GM18858 (cell line): ENCODE measurements at regions not wholly inside any gene's neighbourhood (a gene's known extent, or its start where the extent isn't known, plus 50 kb on each side); places are given as distances from the start of the nearest gene placed in this dataset.

Source experiments
- ATAC-seq: cut with Tn5 transposase; IDR thresholded peaks from one replicate; pipeline ENCODE4 v1.9.1; 2021; ENCODE audit not compliant: unreplicated experiment

DNA sequence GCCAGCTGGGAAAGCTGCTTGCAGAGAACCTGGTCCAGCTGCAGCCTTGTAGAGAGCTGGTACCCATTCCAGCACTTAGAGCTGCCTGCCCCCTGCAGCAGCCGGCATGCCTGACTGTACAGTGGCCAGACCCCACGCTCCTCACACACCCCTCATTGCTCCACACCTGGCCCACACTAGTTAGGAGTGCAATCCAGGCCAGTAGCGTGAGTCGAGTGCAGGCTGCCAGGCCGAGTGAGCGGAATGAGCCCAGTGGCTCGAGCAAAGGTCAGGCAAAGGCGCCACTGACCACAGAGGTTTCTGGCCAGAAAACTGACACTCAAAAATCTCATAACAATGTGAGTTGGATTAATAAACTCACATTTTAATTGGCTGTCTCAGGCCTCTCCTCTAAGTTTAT is 921.7 kb upstream of the KCND2 start:
- ATAC-seq = no peak

GRCh38 chr7:119374436-119374835 is 898.5 kb upstream of the KCND2 start:
- ATAC-seq = no peak

- ATAC-seq = no peak
Measured at GRCh38 chr7:119377861-119378260, 895.1 kb upstream of the KCND2 start.

- ATAC-seq = no peak
Measured at GRCh38 chr7:119382726-119383125, 890.2 kb upstream of the KCND2 start.

DNA sequence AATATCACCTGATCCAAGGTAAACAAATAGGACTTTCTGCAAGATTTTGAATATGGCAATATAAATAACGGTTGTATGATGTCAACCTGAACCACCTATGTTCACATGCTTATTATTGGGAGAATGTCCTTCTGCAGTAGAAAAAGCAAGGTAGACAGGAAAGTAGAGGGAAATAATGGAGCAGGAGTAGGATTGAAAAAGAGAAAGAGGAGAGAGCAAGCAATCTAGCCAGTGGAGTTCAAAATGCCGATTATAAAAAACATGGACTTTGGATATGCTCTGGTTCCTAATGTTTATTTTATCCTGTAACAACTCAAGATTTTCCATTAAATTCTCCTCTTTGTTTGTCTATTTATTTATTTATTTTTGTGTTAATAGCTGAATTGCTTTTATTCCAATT is 878.0 kb upstream of the KCND2 start:
- ATAC-seq = no peak

- ATAC-seq = peak; percentile 86
Measured at GRCh38 chr7:119397156-119397555, 875.8 kb upstream of the KCND2 start.

DNA sequence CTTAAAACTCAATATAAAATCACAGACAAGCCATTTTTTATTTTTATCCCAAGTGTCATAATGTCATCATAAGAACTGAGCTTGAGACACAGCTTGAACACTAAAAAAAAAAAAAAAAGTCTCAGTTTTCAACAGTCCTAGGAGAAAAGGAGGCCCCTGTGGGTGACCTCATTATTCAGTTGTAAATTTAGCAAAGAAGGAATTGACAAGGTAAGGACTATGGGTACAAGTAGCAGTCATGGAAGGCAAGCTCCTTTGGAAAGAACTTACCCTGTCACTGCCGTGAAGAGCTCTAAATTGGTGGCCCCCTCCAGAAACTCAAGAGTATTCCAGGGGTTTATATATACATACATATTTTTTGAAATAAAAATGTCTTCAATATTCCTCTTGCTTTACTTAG is 864.4 kb upstream of the KCND2 start:
- ATAC-seq = no peak

DNA sequence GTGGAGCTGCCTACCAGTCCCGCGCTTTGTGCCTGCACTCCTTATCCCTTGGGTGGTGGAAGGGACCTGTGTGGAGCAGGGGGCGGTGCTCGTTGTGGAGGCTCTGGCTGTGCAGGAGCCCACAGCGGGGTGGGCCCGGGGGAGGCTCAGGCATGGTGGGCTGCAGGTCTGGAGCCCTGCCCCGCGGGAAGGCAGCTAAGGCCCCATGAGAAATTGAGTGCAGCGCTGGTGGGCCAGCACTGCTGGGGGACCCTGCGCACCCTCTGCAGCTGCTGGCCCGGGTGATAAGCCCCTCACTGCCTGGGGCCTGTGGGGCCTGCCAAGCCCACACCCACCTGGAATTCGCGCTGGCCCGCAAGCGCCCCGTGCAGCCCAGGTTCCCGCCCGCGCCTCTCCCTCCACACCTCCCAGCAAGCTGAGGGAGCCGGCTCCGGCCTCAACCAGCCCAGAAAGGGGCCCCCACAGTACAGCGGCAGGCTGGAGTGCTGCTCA is 859.6 kb upstream of the KCND2 start:
- ATAC-seq = no peak

DNA sequence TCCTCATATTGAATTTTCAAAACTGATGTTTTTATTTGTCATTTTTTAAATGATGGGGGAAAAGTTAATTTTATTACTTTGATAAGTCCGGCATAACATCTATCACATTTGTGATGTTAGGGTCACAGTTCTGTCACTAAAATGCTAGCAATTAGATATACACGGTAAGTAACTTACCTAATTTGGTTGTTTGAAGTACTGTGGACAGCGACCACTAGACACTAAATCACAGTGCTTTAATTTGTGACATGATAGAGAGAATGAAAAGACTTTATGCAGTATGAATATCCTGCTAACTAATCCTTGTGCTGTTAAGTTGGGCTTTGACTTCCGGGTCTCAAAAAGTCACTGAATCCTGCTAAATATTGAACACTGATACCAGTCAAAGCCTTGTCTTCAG is 857.3 kb upstream of the KCND2 start:
- no peak for ATAC-seq

- ATAC-seq = no peak
Measured at GRCh38 chr7:119421657-119422056, 851.3 kb upstream of the KCND2 start.

GRCh38 chr7:119436882-119437281 is 836.1 kb upstream of the KCND2 start:
- ATAC-seq = peak; percentile 58

GRCh38 chr7:119438315-119438714 is 834.7 kb upstream of the KCND2 start:
- ATAC-seq = no peak

GRCh38 chr7:119439192-119439591 is 833.8 kb upstream of the KCND2 start:
- no peak for ATAC-seq

- no peak for ATAC-seq
Measured at GRCh38 chr7:119452401-119452800, 820.6 kb upstream of the KCND2 start.

- ATAC-seq = no peak
Measured at GRCh38 chr7:119465798-119466305, 807.1 kb upstream of the KCND2 start.

- no peak for ATAC-seq
Measured at GRCh38 chr7:119472408-119473038, 800.5 kb upstream of the KCND2 start.

DNA sequence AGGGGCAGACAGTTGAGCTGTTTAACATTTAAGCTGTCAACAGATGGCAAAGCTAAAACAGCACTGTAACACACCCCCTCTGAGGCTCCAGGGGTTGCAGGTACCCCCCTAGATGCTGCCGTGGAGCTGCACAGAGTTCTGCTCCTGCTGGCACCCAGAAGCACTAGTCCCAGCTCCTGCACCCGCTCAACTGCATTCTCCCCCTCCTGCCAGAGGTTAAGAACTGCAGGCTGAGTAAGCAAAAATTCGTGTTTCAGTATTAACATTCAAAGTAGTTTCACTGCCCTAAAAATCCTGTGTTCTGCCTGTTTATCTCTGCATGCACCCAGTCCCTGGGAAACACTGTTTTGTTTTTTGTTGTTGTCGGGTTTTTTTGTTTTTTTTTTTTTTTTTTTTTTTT is 790.8 kb upstream of the KCND2 start:
- ATAC-seq = peak; percentile 99

GRCh38 chr7:119482671-119483070 is 790.3 kb upstream of the KCND2 start:
- ATAC-seq = no peak

DNA sequence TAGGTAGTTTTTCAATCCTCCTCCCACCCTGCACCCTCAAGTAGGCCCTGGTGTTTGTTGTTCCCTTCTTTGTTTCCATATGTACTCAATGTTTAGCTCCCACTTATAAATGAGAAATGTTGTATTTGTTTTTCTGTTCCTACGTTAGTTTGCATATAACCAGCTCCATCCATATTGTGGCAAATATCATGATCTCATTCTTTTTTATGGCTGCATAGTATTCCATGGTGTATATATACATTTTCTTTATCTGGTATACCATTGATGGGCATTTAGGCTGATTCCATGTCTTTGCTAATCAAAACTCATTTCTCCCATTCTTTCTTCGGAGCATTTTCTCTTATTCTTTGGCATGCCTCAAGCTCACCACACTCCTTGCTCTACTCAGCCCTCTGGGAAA is 789.6 kb upstream of the KCND2 start:
- ATAC-seq = no peak

DNA sequence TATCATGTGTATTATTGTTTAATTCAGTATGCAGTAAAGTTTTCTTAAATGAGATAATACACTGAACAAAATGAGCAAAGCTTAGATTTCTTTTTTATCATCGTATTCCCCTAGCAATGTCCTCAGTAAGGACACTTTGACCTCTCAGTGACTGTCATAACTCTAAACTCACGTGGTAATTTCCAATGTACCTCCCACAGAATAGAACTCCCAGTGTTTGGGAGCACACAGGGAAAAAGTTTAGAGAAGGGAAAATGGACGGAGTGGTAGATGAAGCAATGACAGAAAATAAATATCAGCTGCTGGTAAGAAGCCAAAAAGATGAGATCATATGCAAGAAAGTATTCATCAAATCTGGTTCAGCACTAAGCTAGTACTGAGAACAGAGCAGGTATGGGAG is 758.6 kb upstream of the KCND2 start:
- ATAC-seq = no peak

DNA sequence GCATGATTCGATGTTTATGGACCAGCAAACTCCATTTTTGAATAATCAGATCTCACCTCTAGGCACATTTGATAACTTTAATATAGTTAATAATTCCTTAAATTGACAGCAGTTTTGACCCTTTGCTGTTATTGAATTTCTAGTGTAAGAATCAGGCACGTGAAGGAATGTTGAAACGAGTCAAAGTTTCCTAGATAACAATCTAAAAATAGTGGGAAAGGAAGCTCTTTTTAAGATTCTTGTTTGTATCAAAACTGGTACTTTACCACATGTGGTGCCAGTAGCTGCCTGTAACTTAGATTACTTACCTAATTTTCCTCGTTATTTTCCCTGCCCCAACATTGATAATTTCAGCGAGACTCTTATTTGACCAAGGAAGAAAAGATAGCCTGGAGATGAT is 757.8 kb upstream of the KCND2 start:
- ATAC-seq = no peak

GRCh38 chr7:119515962-119516361 is 757.0 kb upstream of the KCND2 start:
- no peak for ATAC-seq

- no peak for ATAC-seq
Measured at GRCh38 chr7:119522263-119522662, 750.7 kb upstream of the KCND2 start.
